BJ (cell line): ENCODE measurements at regions not wholly inside any gene's neighbourhood (a gene's known extent, or its start where the extent isn't known, plus 50 kb on each side); places are given as distances from the start of the nearest gene placed in this dataset.
"Not testable (repeated sequence)": the region's sequence is repeated elsewhere in the genome, so short reads cannot be mapped to it uniquely, and the experiment has no call there.

Experiments used
- CTCF ChIA-PET: fragments of 350-600 bp; formaldehyde crosslinking; extraction: SDS; loops from one replicate; lab custom pipeline; 2021; ENCODE audit warnings: antibody characterized with exemption, inconsistent platforms; lab: Yijun Ruan, JAX
- POLR2A ChIA-PET: fragments of 300-600 bp; sonication (Branson Sonifier 250); formaldehyde crosslinking; extraction: SDS; loops from one replicate; lab custom pipeline; 2021; ENCODE audit warnings: antibody characterized with exemption; lab: Charles Lee
- DNase-seq: peaks from one replicate; pipeline ENCODE4 v3.0.0-alpha.2; 2011; ENCODE audit warnings: low read depth
- H3K27me3 ChIP-seq: 2 replicates; pipeline ENCODE4 v1.6.0; 2011; ENCODE audit warnings: low read length; ENCODE audit not compliant: control insufficient read depth, insufficient read depth
- H3K36me3 ChIP-seq: 2 replicates; pipeline ENCODE4 v1.5.1; 2011; ENCODE audit warnings: low read length; ENCODE audit not compliant: control insufficient read depth, insufficient read depth
- H3K4me3 ChIP-seq: 2 replicates; pipeline ENCODE4 v1.5.1; 2011; ENCODE audit warnings: low read depth, mild to moderate bottlenecking, control low read depth, low read length
- TF ChIP-seq, protein P1 (sequence below): IDR thresholded peaks from 2 replicates; pipeline ENCODE4 v1.5.1; 2011; ENCODE audit warnings: low read depth, mild to moderate bottlenecking, control low read depth, inconsistent platforms, low read length, moderate library complexity; ENCODE audit not compliant: insufficient read depth

DNA sequence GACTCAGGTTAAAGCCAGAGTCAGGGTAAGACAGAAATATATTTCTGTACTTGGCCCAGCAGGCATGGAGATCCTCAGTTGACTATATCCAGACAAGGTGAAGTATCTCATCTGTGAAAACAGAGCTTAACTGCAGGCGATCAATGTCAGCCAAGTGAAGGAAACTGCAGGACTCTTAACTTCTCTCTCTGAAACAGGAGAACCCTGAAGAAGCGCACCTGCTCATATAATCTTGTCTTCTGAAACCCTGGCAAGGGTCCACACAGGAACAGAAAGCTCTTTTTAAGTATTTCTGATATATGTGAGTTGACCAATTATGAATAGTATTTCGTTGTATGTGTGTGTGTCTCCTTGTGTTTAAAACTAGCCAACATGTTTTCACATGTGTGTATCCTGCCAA, 504.8 kb upstream of the SLITRK5 start:
- Histone ChIP-seq H3K4me3 (no peak overlapping the region), H3K36me3 (no peaks in the 10 kb centered on the region), H3K27me3 (no peaks in the 10 kb centered on the region)
- CTCF ChIA-PET: interaction anchor here (0.7 kb wide), 1 partner anchor 395 kb away, joined by 3 read pairs; no protein-coding TSS in a partner anchor
- no peak for DNase-seq
- POLR2A ChIA-PET: no interaction called here
- TF ChIP-seq, protein P1, sequence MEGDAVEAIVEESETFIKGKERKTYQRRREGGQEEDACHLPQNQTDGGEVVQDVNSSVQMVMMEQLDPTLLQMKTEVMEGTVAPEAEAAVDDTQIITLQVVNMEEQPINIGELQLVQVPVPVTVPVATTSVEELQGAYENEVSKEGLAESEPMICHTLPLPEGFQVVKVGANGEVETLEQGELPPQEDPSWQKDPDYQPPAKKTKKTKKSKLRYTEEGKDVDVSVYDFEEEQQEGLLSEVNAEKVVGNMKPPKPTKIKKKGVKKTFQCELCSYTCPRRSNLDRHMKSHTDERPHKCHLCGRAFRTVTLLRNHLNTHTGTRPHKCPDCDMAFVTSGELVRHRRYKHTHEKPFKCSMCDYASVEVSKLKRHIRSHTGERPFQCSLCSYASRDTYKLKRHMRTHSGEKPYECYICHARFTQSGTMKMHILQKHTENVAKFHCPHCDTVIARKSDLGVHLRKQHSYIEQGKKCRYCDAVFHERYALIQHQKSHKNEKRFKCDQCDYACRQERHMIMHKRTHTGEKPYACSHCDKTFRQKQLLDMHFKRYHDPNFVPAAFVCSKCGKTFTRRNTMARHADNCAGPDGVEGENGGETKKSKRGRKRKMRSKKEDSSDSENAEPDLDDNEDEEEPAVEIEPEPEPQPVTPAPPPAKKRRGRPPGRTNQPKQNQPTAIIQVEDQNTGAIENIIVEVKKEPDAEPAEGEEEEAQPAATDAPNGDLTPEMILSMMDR: no peak

DNA sequence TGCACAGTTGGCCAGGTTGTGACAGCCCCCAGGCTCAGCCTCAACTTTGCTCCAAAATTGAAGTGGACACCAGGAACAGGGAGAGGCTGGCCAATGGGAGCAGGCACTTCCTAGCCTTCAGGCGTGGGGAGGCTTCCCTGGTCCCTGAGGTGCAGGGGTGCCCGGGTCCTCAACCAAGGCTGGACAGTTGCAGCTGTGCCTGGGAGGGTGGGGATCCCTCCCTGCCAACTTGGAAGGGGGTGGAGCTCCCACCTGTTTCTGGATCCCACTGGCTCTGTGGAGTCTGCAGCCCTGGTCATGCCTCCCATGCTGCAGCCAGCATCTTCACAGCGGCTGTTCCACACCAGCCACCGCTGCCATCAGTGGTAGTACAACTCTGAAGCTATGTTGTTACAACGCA, 502.8 kb upstream of the SLITRK5 start:
- POLR2A ChIA-PET: no interaction called here
- CTCF ChIA-PET: no interaction called here
- TF ChIP-seq, protein P1: no peak
- Histone ChIP-seq H3K36me3 (no peaks in the 10 kb centered on the region), H3K4me3 (no peak overlapping the region), H3K27me3 (no peaks in the 10 kb centered on the region)
- DNase-seq: no peak

DNA sequence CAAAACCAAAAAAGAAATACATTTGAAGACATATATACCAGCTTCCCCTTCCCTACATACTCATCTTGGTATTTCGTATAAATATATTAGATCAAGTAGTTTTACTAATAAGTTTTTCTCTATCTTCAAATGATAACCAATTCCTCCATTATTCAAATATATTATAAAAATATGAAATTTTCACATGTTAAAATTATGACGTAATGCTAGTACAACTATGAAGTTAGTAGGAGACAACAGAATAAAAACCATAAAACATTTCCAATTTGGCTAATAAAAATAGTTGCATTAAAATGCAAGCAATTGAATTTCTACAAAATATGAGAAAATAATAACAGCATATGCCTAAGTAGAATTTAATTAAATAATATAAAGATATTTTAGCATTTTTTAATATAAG, 501.8 kb upstream of the SLITRK5 start:
- CTCF ChIA-PET: no interaction called here
- no peak for DNase-seq
- TF ChIP-seq, protein P1: no peak
- Histone ChIP-seq H3K27me3 (no peaks in the 10 kb centered on the region), H3K4me3 (no peak overlapping the region), H3K36me3 (no peaks in the 10 kb centered on the region)
- POLR2A ChIA-PET: no interaction called here

DNA sequence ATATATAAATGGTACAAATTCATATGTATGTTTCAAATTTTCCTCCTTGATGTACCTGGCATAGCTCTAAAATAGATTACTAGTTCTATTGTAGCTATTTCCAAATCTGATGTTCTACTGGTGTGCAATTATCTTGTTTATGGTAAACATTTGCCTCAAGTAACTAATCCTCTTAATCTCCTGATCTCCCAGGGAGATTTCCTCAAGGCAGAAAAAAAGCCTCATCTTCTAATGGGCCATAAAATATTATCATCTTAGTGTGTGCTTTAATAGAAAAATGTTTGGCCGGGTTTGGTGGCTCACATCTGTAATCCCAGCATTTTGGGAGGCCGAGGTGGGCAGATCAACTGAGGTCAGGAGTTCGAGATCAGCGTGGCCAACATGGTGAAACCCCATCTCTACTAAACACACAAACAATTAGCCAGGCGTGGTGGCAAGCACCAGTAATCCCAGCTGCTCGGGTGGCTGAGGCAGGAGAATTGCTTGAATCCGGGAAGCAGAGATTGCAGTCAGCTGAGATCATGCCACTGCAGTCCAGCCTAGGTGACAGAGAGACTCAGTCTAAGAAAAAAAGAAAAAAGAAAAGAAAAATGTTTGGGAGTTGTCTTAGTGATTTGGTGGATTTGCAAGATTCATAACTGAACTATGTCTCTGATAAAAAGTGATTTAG, 498.9 kb upstream of the SLITRK5 start:
- Histone ChIP-seq H3K4me3 (no peak overlapping the region), H3K27me3 (no peaks in the 10 kb centered on the region), H3K36me3 (no peaks in the 10 kb centered on the region)
- ChIA-PET CTCF (no interaction called here), POLR2A (no interaction called here)
- no peak for DNase-seq
- TF ChIP-seq, protein P1: no peak

DNA sequence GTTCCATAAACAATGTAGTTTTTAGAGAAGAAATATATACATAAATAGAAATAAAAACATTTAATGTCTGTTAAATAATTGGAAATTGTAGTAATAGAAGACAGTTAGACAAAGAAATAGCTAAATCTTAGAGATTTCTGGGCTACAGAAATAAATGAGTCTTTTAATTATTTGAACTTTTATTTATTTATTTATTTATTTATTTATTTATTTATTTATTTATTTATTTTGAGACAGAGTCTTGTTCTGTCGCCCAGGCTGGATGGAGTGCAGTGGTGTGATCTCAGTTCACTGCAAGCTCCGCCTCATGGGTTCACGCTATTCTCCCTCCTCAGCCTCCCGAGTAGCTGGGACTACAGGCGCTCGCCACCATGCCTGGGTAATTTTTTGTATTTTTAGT, 486.0 kb upstream of the SLITRK5 start:
- DNase-seq, H3K27me3 ChIP-seq, H3K4me3 ChIP-seq, POLR2A ChIA-PET, CTCF ChIA-PET, H3K36me3 ChIP-seq: not testable (repeated sequence)

DNA sequence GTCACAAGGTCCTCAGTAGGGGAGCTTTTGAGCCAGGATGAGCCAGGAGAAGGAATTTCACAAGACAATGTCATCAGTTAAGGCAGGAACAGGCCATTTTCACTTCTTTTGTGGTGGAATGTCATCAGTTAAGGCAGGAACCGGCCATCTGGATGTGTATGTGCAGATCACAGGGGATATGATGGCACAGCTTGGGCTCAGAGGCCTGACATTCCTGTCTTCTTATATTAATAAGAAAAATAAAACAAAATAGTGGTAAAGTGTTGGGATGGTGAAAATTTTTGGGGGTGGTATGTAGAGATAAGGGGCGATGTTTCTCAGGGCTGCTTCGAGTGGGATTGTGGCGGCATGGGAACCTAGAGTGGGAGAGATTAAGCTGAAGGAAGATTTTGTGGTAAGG, 484.5 kb upstream of the SLITRK5 start:
- H3K27me3 ChIP-seq, H3K4me3 ChIP-seq, H3K36me3 ChIP-seq, POLR2A ChIA-PET, CTCF ChIA-PET, DNase-seq: not testable (repeated sequence)

DNA sequence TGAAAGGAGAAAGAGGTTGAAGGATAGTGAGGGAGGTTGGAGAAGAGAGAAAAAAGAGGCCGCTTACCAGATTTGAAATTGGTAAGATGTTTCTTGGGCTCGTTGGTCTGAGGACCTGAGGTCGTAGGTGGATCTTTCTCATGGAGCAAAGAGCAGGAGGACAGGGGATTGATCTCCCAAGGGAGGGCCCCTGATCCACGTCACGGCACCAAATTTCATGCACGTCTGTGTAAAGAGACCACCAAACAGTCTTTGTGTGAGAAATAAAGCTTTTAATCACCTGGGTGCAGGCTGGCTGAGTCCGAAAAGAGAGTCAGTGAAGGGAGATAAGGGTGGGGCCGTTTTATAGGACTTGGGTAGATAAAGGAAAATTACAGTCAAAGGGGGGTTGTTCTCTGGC, 479.7 kb upstream of the SLITRK5 start:
- H3K4me3 ChIP-seq, CTCF ChIA-PET, DNase-seq, H3K36me3 ChIP-seq, POLR2A ChIA-PET, H3K27me3 ChIP-seq: not testable (repeated sequence)
